H9 (cell line): ENCODE measurements at regions not wholly inside any gene's neighbourhood (a gene's known extent, or its start where the extent isn't known, plus 50 kb on each side); places are given as distances from the start of the nearest gene placed in this dataset.

ENCODE experiments used
- DNase-seq: peaks from one replicate; pipeline ENCODE4 v3.0.0-alpha.2; 2017
- H2AFZ ChIP-seq: one replicate; pipeline ENCODE4 v1.6.1; 2013; ENCODE audit warnings: mild to moderate bottlenecking, low read length, control low read depth, moderate library complexity
- H2AK5ac ChIP-seq: 2 replicates; pipeline ENCODE4 v1.6.1; 2013; ENCODE audit warnings: low read length, control low read depth, mixed read lengths; ENCODE audit not compliant: insufficient read length
- H2BK120ac ChIP-seq: one replicate; pipeline ENCODE4 v1.6.1; 2013; ENCODE audit warnings: low read depth, mild to moderate bottlenecking, low read length, control low read depth, inconsistent platforms; ENCODE audit not compliant: poor library complexity, severe bottlenecking
- H2BK12ac ChIP-seq: 2 replicates; pipeline ENCODE4 v1.6.1; 2013; ENCODE audit warnings: low read length, control low read depth, mixed read lengths, low read depth; ENCODE audit not compliant: insufficient read length
- H2BK15ac ChIP-seq: 2 replicates; pipeline ENCODE4 v1.6.1; 2013; ENCODE audit warnings: low read depth, low read length, control low read depth
- H2BK20ac ChIP-seq: one replicate; pipeline ENCODE4 v1.6.1; 2013; ENCODE audit warnings: low read depth, mild to moderate bottlenecking, low read length, control low read depth, inconsistent platforms; ENCODE audit not compliant: poor library complexity, severe bottlenecking
- H2BK5ac ChIP-seq: 2 replicates; pipeline ENCODE4 v1.6.1; 2013; ENCODE audit warnings: low read length, control low read depth, mixed read lengths; ENCODE audit not compliant: insufficient read length
- H3K14ac ChIP-seq: 2 replicates; pipeline ENCODE4 v1.6.1; 2013; ENCODE audit warnings: low read length, control low read depth; ENCODE audit not compliant: insufficient read depth
- H3K18ac ChIP-seq: 2 replicates; pipeline ENCODE4 v1.6.1; 2013; ENCODE audit warnings: low read depth, mild to moderate bottlenecking, mixed read lengths, low read length, control low read depth; ENCODE audit not compliant: insufficient read length
- H3K23ac ChIP-seq: 2 replicates; pipeline ENCODE4 v1.6.1; 2013; ENCODE audit warnings: low read length, control low read depth, mixed read lengths, low read depth; ENCODE audit not compliant: insufficient read length
- H3K23me2 ChIP-seq: 2 replicates; pipeline ENCODE4 v1.6.1; 2013; ENCODE audit warnings: low read depth, mild to moderate bottlenecking, mixed read lengths, low read length, control low read depth; ENCODE audit not compliant: insufficient read length, poor library complexity, severe bottlenecking
- H3K27ac ChIP-seq: 2 replicates; pipeline ENCODE4 v1.5.1; 2013; ENCODE audit warnings: low read length, control low read depth, mixed read lengths, low read depth; ENCODE audit not compliant: insufficient read length
- H3K27me3 ChIP-seq: 2 replicates; pipeline ENCODE4 v1.6.1; 2013; ENCODE audit warnings: low read length, control low read depth, inconsistent platforms; ENCODE audit not compliant: insufficient read depth
- H3K4ac ChIP-seq: 2 replicates; pipeline ENCODE4 v1.6.1; 2013; ENCODE audit warnings: low read depth, mild to moderate bottlenecking, control low read depth, inconsistent platforms, low read length, moderate library complexity
- H3K4me1 ChIP-seq: 2 replicates; pipeline ENCODE4 v1.6.1; 2013; ENCODE audit warnings: low read length, control low read depth, inconsistent platforms; ENCODE audit not compliant: insufficient read depth
- H3K4me2 ChIP-seq: 2 replicates; pipeline ENCODE4 v1.6.1; 2013; ENCODE audit warnings: low read length, control low read depth, mixed read lengths; ENCODE audit not compliant: insufficient read length, insufficient read depth
- H3K56ac ChIP-seq: 2 replicates; pipeline ENCODE4 v1.6.1; 2013; ENCODE audit warnings: low read depth, mild to moderate bottlenecking, mixed read lengths, low read length, control low read depth; ENCODE audit not compliant: insufficient read length
- H3K79me1 ChIP-seq: 2 replicates; pipeline ENCODE4 v1.6.1; 2013; ENCODE audit warnings: low read depth, mild to moderate bottlenecking, moderate library complexity, low read length, control low read depth, inconsistent platforms; ENCODE audit not compliant: insufficient read depth, poor library complexity, severe bottlenecking
- H3K79me2 ChIP-seq: 2 replicates; pipeline ENCODE4 v1.6.1; 2013; ENCODE audit warnings: low read length, control low read depth, inconsistent platforms; ENCODE audit not compliant: insufficient read depth
- H3K9ac ChIP-seq: 2 replicates; pipeline ENCODE4 v1.6.1; 2013; ENCODE audit warnings: low read length, control low read depth, mixed read lengths; ENCODE audit not compliant: insufficient read length; ENCODE audit errors: extremely low read depth
- H3K9me3 ChIP-seq: one replicate; pipeline ENCODE4 v1.6.1; 2013; ENCODE audit warnings: low read depth, low read length, inconsistent platforms; ENCODE audit not compliant: control insufficient read depth
- H3T11ph ChIP-seq: one replicate; pipeline ENCODE4 v1.6.1; 2013; ENCODE audit warnings: mild to moderate bottlenecking, low read length, control low read depth, inconsistent platforms
- H4K20me1 ChIP-seq: one replicate; pipeline ENCODE4 v1.6.1; 2013; ENCODE audit not compliant: control insufficient read depth, insufficient read length, insufficient read depth
- H4K5ac ChIP-seq: 2 replicates; pipeline ENCODE4 v1.6.1; 2013; ENCODE audit warnings: low read depth, mild to moderate bottlenecking, mixed read lengths, low read length, control low read depth; ENCODE audit not compliant: insufficient read length
- H4K8ac ChIP-seq: replicated peaks from 2 replicates; pipeline ENCODE4 v1.6.1; 2013; ENCODE audit warnings: low read length, control low read depth, mixed read lengths, low read depth; ENCODE audit not compliant: insufficient read length
- H4K91ac ChIP-seq: 2 replicates; pipeline ENCODE4 v1.6.1; 2013; ENCODE audit warnings: low read depth, mild to moderate bottlenecking, moderate library complexity, mixed read lengths, low read length, control low read depth; ENCODE audit not compliant: insufficient read length
- H3K27ac Mint-ChIP-seq, 3 experiments: 2 replicates in 2 of 3; 3 replicates in 1 of 3; pipeline ENCODE4 v1.8.0; 2020 to 2021; ENCODE audit warnings: mixed read lengths in 3 of 3, mild to moderate bottlenecking in 1 of 3, moderate library complexity in 1 of 3
- H3K27me3 Mint-ChIP-seq: 2 replicates; pipeline ENCODE4 v1.8.0; 2021; ENCODE audit warnings: low read depth, mild to moderate bottlenecking, moderate library complexity, mixed read lengths
- H3K36me3 Mint-ChIP-seq, 3 experiments: 2 replicates in 2 of 3; 3 replicates in 1 of 3; pipeline ENCODE4 v1.8.0; 2020 to 2021; ENCODE audit warnings: low read depth in 3 of 3, mixed read lengths in 3 of 3; ENCODE audit not compliant: insufficient read depth in 1 of 3
- H3K4me1 Mint-ChIP-seq, 2 experiments: 2 replicates each; pipeline ENCODE4 v1.8.0; 2020; ENCODE audit warnings: mixed read lengths in 2 of 2
- H3K4me3 Mint-ChIP-seq, 2 experiments: 2 replicates in 1 of 2; 3 replicates in 1 of 2; pipeline ENCODE4 v1.8.0; 2020 to 2021; ENCODE audit warnings: mild to moderate bottlenecking in 2 of 2, mixed read lengths in 2 of 2, moderate library complexity in 1 of 2
- H3K9me3 Mint-ChIP-seq, 2 experiments: 2 replicates in 1 of 2; 3 replicates in 1 of 2; pipeline ENCODE4 v1.8.0; 2020; ENCODE audit warnings: mild to moderate bottlenecking in 2 of 2, mixed read lengths in 2 of 2, moderate library complexity in 1 of 2
- WGBS: extraction: QIAGEN DNeasy Blood & Tissue Kit; methylation state at CpG from one replicate; pipeline ENCODE4 v1.1.7; 2013; ENCODE audit warnings: missing lambda C conversion rate, low lambda C conversion rate, mixed read lengths; ENCODE audit not compliant: insufficient read length; ENCODE audit errors: extremely low coverage; 5-methylcytosine and 5-hydroxymethylcytosine counted together
- TF ChIP-seq, protein P1 (sequence below): fragments of 200-600 bp; sonication (generic); conservative IDR thresholded peaks from 3 replicates; pipeline ENCODE4 v1.8.0; 2021; ENCODE audit warnings: antibody characterized with exemption, mild to moderate bottlenecking

- Mint-ChIP-seq H3K4me3 (no peak overlapping the region), H3K4me1 (peaks cover 2 to 6% of the 10 kb centered on the region in 2 experiments; a peak in 2 of 4 replicates), H3K36me3 (no peaks in the 10 kb centered on the region; a peak in 1 of 7 replicates), H3K27ac (no peak overlapping the region), H3K9me3 (no peaks in the 10 kb centered on the region), H3K27me3 (no peaks in the 10 kb centered on the region)
- H3K79me1 ChIP-seq = no peaks in the 10 kb centered on the region
- no peak overlapping the region for H3K23ac ChIP-seq
- no peaks in the 10 kb centered on the region for H3K79me2 ChIP-seq
- H3T11ph ChIP-seq = no peak overlapping the region
- H4K91ac ChIP-seq = no peak overlapping the region
- TF ChIP-seq, protein P1, sequence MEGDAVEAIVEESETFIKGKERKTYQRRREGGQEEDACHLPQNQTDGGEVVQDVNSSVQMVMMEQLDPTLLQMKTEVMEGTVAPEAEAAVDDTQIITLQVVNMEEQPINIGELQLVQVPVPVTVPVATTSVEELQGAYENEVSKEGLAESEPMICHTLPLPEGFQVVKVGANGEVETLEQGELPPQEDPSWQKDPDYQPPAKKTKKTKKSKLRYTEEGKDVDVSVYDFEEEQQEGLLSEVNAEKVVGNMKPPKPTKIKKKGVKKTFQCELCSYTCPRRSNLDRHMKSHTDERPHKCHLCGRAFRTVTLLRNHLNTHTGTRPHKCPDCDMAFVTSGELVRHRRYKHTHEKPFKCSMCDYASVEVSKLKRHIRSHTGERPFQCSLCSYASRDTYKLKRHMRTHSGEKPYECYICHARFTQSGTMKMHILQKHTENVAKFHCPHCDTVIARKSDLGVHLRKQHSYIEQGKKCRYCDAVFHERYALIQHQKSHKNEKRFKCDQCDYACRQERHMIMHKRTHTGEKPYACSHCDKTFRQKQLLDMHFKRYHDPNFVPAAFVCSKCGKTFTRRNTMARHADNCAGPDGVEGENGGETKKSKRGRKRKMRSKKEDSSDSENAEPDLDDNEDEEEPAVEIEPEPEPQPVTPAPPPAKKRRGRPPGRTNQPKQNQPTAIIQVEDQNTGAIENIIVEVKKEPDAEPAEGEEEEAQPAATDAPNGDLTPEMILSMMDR = no peak
- H3K56ac ChIP-seq = no peak overlapping the region
- H2AFZ ChIP-seq = no peak overlapping the region
- H4K20me1 ChIP-seq = no peaks in the 10 kb centered on the region
- no peaks in the 10 kb centered on the region for H3K27me3 ChIP-seq
- no peaks in the 10 kb centered on the region for H3K9me3 ChIP-seq
- WGBS = no CpG with 5 or more reads among the region's 2 CpGs
- H4K8ac ChIP-seq = no peak overlapping the region
- no peak overlapping the region for H3K18ac ChIP-seq
- H3K23me2 ChIP-seq = no peaks in the 10 kb centered on the region
- H2BK20ac ChIP-seq = no peak overlapping the region
- H2BK12ac ChIP-seq = no peak overlapping the region
- H4K5ac ChIP-seq = no peak overlapping the region
- no peak overlapping the region for H2BK120ac ChIP-seq
- H3K9ac ChIP-seq = no peak overlapping the region
- H3K4me1 ChIP-seq = no peaks in the 10 kb centered on the region
- no peak overlapping the region for H2BK15ac ChIP-seq
- no peak for DNase-seq
- no peak overlapping the region for H3K14ac ChIP-seq
- H3K4me2 ChIP-seq = no peak overlapping the region
- H2AK5ac ChIP-seq = no peak overlapping the region
- no peak overlapping the region for H3K27ac ChIP-seq
- H3K4ac ChIP-seq = no peak overlapping the region
- no peak overlapping the region for H2BK5ac ChIP-seq
Observed at GRCh38 chr12:91616416-91616815, 433.8 kb upstream of the DCN start.
